Prostate gland (tissue), 2 donors: ENCODE measurements at regions not wholly inside any gene's neighbourhood (a gene's known extent, or its start where the extent isn't known, plus 50 kb on each side); places are given as distances from the start of the nearest gene placed in this dataset.

Experiments used
- DNase-seq: peaks from one replicate; pipeline ENCODE4 v3.0.0-alpha.2; 2019; ENCODE audit warnings: low spot score
- H3K27ac ChIP-seq, 2 donors: fragments of 200-600 bp; sonication (generic); 2 replicates each; pipeline ENCODE4 v1.5.1; 2017 to 2019
- H3K27me3 ChIP-seq: fragments of 200-600 bp; sonication (generic); replicated peaks from 2 replicates; pipeline ENCODE4 v1.5.1; 2019; ENCODE audit not compliant: insufficient read depth
- H3K36me3 ChIP-seq, 2 donors: fragments of 200-600 bp; sonication (generic); 1 replicate in 1 of 2; 2 replicates in 1 of 2; pipeline versions ENCODE4 v1.5.1 to v1.8.1; 2017 to 2019
- H3K4me1 ChIP-seq: fragments of 200-600 bp; sonication (generic); replicated peaks from 2 replicates; pipeline ENCODE4 v1.5.1; 2019
- H3K4me3 ChIP-seq, 2 donors: fragments of 200-600 bp; sonication (generic); 2 replicates each; pipeline ENCODE4 v1.5.1; 2017 to 2019
- H3K9me3 ChIP-seq: fragments of 200-600 bp; sonication (generic); 2 replicates; pipeline ENCODE4 v1.5.1; 2017
- CTCF ChIP-seq, 4 experiments: fragments of 200-600 bp in 2 of 4; fragments of 450-650 bp in 2 of 4; sonication (generic) in 2 of 4; IDR thresholded peaks; 1 replicate in 3 of 4; 2 replicates in 1 of 4; pipeline ENCODE4 v1.5.1; 2016 to 2019; ENCODE audit warnings: antibody characterized with exemption in 4 of 4, mild to moderate bottlenecking in 2 of 4, moderate library complexity in 2 of 4
- POLR2A ChIP-seq: fragments of 450-650 bp; IDR thresholded peaks from one replicate; pipeline ENCODE4 v1.6.1; 2016; ENCODE audit warnings: antibody characterized with exemption, mild to moderate bottlenecking
- POLR2AphosphoS5 ChIP-seq: sonication (generic); formaldehyde crosslinking; IDR thresholded peaks from one replicate; pipeline ENCODE4 v1.6.1; 2017; ENCODE audit warnings: antibody characterized with exemption
- WGBS: methylation state at CpG from one replicate; pipeline ENCODE4 v1.1.5; 2018; 5-methylcytosine and 5-hydroxymethylcytosine counted together
- intact Hi-C: fragments of 100-400 bp; cut with DNase I; formaldehyde crosslinking; loops from one replicate; pipeline ENCODE4 v1.14.2; 2022

GRCh38 chr2:5051300-5051699 is 640.9 kb upstream of the SOX11 start:
- Histone ChIP-seq H3K4me3 (no peak overlapping the region), H3K36me3 (no peaks in the 10 kb centered on the region), H3K27ac (no peak overlapping the region), H3K27me3 (no peaks in the 10 kb centered on the region), H3K4me1 (no peaks in the 10 kb centered on the region), H3K9me3 (no peaks in the 10 kb centered on the region)
- TF ChIP-seq CTCF (IDR thresholded peaks at IDR 0.05) = no peak
- no peak for TF ChIP-seq POLR2A
- TF ChIP-seq POLR2AphosphoS5 = no peak
- DNase-seq = no peak
- WGBS = 92% methylated on average over 2 of the region's 2 CpGs
- intact Hi-C loops = no loop called here

- DNase-seq = no peak
- no peak for TF ChIP-seq POLR2AphosphoS5
- TF ChIP-seq CTCF (IDR thresholded peaks at IDR 0.05) = no peak
- TF ChIP-seq POLR2A = no peak
- H3K4me1 ChIP-seq = no peaks in the 10 kb centered on the region
- intact Hi-C loops = no loop called here
- H3K36me3 ChIP-seq = no peaks in the 10 kb centered on the region
- no peaks in the 10 kb centered on the region for H3K9me3 ChIP-seq
- no peaks in the 10 kb centered on the region for H3K27me3 ChIP-seq
- 93% methylated on average over 7 of the region's 7 CpGs for WGBS
- H3K27ac ChIP-seq = no peak overlapping the region
- no peak overlapping the region for H3K4me3 ChIP-seq
Observed at GRCh38 chr2:5052905-5053304, 639.3 kb upstream of the SOX11 start.

- H3K27me3 ChIP-seq = no peaks in the 10 kb centered on the region
- 44% methylated on average over 6 of the region's 6 CpGs for WGBS
- intact Hi-C loops = no loop called here
- no peaks in the 10 kb centered on the region for H3K4me1 ChIP-seq
- H3K36me3 ChIP-seq = no peaks in the 10 kb centered on the region
- no peak overlapping the region for H3K4me3 ChIP-seq
- TF ChIP-seq CTCF (IDR thresholded peaks at IDR 0.05) = no peak
- no peak for TF ChIP-seq POLR2A
- TF ChIP-seq POLR2AphosphoS5 = no peak
- no peak for DNase-seq
- H3K27ac ChIP-seq = no peak overlapping the region
- H3K9me3 ChIP-seq = no peaks in the 10 kb centered on the region
Observed at GRCh38 chr2:5057891-5058351, 634.3 kb upstream of the SOX11 start.

GRCh38 chr2:5060956-5061355 is 631.2 kb upstream of the SOX11 start:
- no peaks in the 10 kb centered on the region for H3K9me3 ChIP-seq
- H3K36me3 ChIP-seq = no peaks in the 10 kb centered on the region
- H3K27ac ChIP-seq = no peak overlapping the region
- no peak overlapping the region for H3K4me3 ChIP-seq
- no peaks in the 10 kb centered on the region for H3K27me3 ChIP-seq
- TF ChIP-seq CTCF (IDR thresholded peaks at IDR 0.05) = no peak
- TF ChIP-seq POLR2A = no peak
- no peak for TF ChIP-seq POLR2AphosphoS5
- WGBS = 91% methylated on average over 1 of the region's 1 CpG
- intact Hi-C loops = no loop called here
- DNase-seq = no peak
- H3K4me1 ChIP-seq = no peaks in the 10 kb centered on the region

- TF ChIP-seq POLR2AphosphoS5 (no peak), CTCF (IDR thresholded peaks at IDR 0.05) (no peak), POLR2A (no peak)
- WGBS = 74% methylated on average over 5 of the region's 5 CpGs
- no peaks in the 10 kb centered on the region for H3K27me3 ChIP-seq
- H3K4me3 ChIP-seq = no peak overlapping the region
- intact Hi-C loops = no loop called here
- H3K27ac ChIP-seq = no peak overlapping the region
- H3K36me3 ChIP-seq = no peaks in the 10 kb centered on the region
- DNase-seq = no peak
- H3K9me3 ChIP-seq = no peaks in the 10 kb centered on the region
- no peaks in the 10 kb centered on the region for H3K4me1 ChIP-seq
Observed at GRCh38 chr2:5064687-5065086, 627.5 kb upstream of the SOX11 start.
